NCI-H2171 (cell line): ENCODE measurements at regions not wholly inside any gene's neighbourhood (a gene's known extent, or its start where the extent isn't known, plus 50 kb on each side); places are given as distances from the start of the nearest gene placed in this dataset.

Experiments used
- DNase-seq: peaks from one replicate; lab custom pipeline; 2025; lab: John Stamatoyannopoulos, UW

GRCh38 chr4:1511441-1512041 is 105.3 kb upstream of the NKX1-1 start:
- peak; percentile 7 for DNase-seq

DNA sequence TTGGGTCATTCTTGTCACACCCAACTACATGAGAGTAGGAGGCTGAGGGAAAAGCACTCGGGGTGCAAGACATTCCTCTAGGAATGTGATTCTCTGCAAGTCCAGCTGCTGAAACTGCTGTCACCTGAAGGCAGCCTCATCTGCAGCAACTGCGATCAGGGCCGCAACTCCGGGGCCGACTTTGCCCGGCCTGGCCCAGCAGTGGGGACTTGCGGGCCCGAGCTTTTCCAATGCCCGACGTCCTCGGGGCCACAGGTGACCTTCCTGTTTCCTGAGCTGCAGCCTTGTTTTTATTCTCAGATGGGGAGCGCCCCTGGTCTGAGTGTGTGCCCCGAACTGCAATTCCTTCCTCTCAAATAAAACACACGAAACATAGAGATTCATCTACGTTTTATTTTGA is 104.7 kb upstream of the NKX1-1 start:
- no peak for DNase-seq

- no peak for DNase-seq
Observed at GRCh38 chr4:1509366-1509765, 103.1 kb upstream of the NKX1-1 start.

- no peak for DNase-seq
Observed at GRCh38 chr4:1508161-1509160, 102.2 kb upstream of the NKX1-1 start.

DNA sequence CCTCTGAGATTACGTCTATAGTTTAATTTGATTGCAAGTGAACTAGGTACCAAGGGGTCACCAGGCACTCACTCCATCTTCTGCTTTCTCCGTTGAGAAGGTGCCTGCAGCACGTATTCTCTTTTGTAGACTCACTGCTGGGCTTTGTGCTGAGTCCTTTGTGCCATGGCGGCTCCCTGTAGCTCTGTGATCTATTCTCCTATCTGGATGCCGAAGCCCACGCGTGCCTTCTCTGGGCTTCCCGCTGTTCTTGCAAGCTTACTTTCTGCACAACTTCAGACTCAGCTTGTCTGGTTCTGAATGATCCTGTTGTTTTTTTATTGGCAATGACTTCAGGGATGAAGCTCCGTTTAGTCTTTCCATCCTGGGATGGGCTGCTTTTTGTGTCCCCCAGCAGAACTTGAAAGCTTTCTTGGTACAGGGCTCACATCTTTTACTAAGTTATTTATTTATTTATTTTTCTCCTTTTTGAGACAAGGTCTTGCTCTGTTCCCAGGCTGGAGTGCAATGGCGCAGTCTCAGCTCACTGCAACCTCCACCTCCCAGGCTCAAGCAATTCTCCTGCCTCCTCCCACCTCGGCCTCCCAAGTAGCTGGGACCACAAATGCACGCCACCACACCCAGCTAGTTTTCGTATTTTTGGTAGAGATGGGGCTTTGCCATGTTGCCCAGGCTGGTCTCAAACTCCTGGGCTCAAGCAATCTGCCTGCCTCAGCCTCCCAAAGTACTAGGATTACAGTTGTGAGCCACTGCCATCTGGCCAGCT is 100.9 kb upstream of the NKX1-1 start:
- DNase-seq = no peak

GRCh38 chr4:1505511-1506460 is 99.5 kb upstream of the NKX1-1 start:
- DNase-seq = no peak

- DNase-seq = no peak
Observed at GRCh38 chr4:1504595-1505500, 98.6 kb upstream of the NKX1-1 start.

- no peak for DNase-seq
Observed at GRCh38 chr4:1503583-1504471, 97.6 kb upstream of the NKX1-1 start.

GRCh38 chr4:1502976-1503375 is 96.7 kb upstream of the NKX1-1 start:
- DNase-seq = no peak

DNA sequence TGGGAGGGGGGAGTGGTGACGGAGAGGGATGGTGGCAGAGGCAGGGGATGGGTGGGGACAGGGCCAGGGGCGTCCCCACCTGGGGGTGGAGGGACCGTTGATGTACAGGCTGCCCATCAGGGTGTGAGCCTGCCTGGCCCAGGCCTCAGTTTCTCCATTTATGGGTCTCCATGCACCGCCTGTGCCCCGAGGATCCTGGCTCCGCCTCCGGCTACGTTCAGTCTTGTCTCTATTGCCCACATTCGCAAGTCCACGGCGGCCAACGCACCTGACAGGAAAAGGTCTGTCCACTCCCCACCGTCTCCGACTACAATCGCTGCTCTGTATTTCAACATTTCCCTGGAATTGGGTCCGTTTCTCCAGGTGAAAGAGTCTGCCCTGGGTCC is 96.3 kb upstream of the NKX1-1 start:
- no peak for DNase-seq

DNA sequence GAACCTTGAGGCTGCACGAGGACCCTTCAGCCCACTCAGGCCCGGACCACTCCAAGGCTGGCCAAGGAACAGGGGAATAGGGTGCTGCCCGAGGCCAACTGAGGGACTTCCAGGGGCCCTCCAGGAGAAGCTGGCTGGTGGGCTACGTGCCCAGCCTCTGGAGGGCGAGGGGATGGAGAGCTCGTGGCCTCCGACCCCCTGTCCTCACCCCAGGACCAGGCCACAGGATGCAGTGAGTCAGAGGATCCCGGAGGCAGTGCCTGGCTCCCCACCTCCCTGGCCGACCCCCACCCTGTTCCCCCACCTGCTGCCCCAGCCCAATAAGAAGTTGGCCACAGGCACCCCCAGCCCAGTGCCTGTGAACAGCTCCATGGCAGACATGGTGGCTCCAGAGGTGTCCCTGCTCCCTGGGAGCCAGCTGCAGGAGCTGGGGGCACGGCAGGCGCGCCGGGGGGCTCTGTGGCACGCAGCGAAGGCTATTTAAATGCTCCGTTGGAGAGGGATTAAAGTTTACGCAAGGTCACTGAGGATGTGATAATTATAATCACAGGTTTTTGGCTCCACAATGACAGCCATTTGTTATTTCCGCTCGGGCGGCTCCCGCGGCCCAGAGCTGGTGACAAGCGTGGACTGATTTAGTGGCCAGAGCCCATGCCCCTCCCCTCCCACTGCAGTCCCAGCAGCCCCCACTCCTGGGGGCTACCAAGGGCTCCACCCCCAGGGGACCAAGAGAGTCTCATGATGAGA is 95.7 kb upstream of the NKX1-1 start:
- DNase-seq = no peak

GRCh38 chr4:1500966-1501753 is 94.9 kb upstream of the NKX1-1 start:
- DNase-seq = no peak

- DNase-seq = no peak
Observed at GRCh38 chr4:1500231-1500965, 94.2 kb upstream of the NKX1-1 start.

GRCh38 chr4:1499465-1499864 is 93.2 kb upstream of the NKX1-1 start:
- no peak for DNase-seq

DNA sequence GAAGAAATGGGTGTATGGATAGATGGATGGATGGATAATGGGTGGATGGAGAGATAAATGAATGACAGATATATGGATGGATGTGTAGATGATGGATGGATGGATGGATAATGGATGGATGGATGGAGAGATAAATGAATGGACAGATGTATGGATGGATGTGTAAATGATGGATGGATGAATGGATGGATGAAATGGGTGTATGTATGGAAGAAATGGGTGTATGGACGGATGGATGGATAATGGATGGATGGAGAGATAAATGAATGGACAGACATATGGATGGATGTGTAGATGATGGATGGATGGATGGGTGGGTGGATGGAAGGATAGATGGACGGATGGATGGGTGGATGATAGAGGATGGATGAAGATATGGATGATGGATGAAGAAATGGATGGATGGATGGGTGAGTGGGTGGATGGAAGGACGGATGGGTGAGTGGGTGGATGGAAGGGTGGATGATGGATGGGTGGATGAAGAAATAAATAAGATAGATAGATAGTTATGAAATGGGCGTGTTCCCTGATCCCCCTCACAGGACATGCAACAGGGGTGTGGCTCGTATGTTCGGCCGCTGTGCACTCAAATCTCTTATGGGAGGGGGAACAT is 91.1 kb upstream of the NKX1-1 start:
- no peak for DNase-seq

- DNase-seq = no peak
Observed at GRCh38 chr4:1496116-1496642, 89.9 kb upstream of the NKX1-1 start.
